Osteoblast (primary cell): ENCODE measurements at regions not wholly inside any gene's neighbourhood (a gene's known extent, or its start where the extent isn't known, plus 50 kb on each side); places are given as distances from the start of the nearest gene placed in this dataset.

ENCODE experiments used
- DNase-seq: peaks from one replicate; pipeline ENCODE4 v3.0.0; 2011; ENCODE audit warnings: low spot score, mixed read lengths; ENCODE audit not compliant: insufficient read length; ENCODE audit errors: missing footprints
- H2AFZ ChIP-seq: 2 replicates; pipeline ENCODE4 v1.6.0; 2011; ENCODE audit warnings: mild to moderate bottlenecking, low read length
- H3K27ac ChIP-seq: 2 replicates; pipeline ENCODE4 v1.5.1; 2011; ENCODE audit warnings: mild to moderate bottlenecking, low read depth, low read length, moderate library complexity
- H3K27me3 ChIP-seq: 2 replicates; pipeline ENCODE4 v1.6.0; 2012; ENCODE audit warnings: mild to moderate bottlenecking, control low read depth, inconsistent platforms, low read length, moderate library complexity; ENCODE audit not compliant: insufficient read depth
- H3K36me3 ChIP-seq: 2 replicates; pipeline ENCODE4 v1.5.1; 2011; ENCODE audit warnings: mild to moderate bottlenecking, low read length, control low read depth, moderate library complexity; ENCODE audit not compliant: insufficient read depth
- H3K4me1 ChIP-seq: 2 replicates; pipeline ENCODE4 v1.5.1; 2011; ENCODE audit warnings: mild to moderate bottlenecking, low read length, control low read depth, moderate library complexity; ENCODE audit not compliant: insufficient read depth
- H3K4me2 ChIP-seq: 2 replicates; pipeline ENCODE4 v1.6.0; 2011; ENCODE audit warnings: mild to moderate bottlenecking, low read length; ENCODE audit not compliant: insufficient read depth
- H3K4me3 ChIP-seq: fragments of 200-600 bp; sonication (generic); 3 replicates; pipeline ENCODE4 v1.5.1; 2012; ENCODE audit warnings: mild to moderate bottlenecking, low read length, inconsistent platforms; ENCODE audit not compliant: insufficient read depth
- H3K79me2 ChIP-seq: 2 replicates; pipeline ENCODE4 v1.6.0; 2012; ENCODE audit warnings: mild to moderate bottlenecking, low read length, control low read depth, inconsistent platforms; ENCODE audit not compliant: insufficient read depth
- H3K9me3 ChIP-seq: 2 replicates; pipeline ENCODE4 v1.5.1; 2011; ENCODE audit warnings: low read depth, low read length, control low read depth
- H4K20me1 ChIP-seq: 2 replicates; pipeline ENCODE4 v1.6.0; 2012; ENCODE audit warnings: mild to moderate bottlenecking, low read length, control low read depth; ENCODE audit not compliant: insufficient read depth
- CTCF ChIP-seq: IDR thresholded peaks from 2 replicates; pipeline ENCODE4 v1.5.1; 2011; ENCODE audit warnings: mild to moderate bottlenecking, low read depth, low read length, moderate library complexity; ENCODE audit errors: extremely low read depth

GRCh38 chr11:115761817-115762216, 257.6 kb upstream of the CADM1 start:
- Histone ChIP-seq H3K27ac (no peak overlapping the region), H2AFZ (no peak overlapping the region), H3K79me2 (no peaks in the 10 kb centered on the region), H3K4me2 (no peak overlapping the region), H3K9me3 (no peaks in the 10 kb centered on the region), H3K4me3 (no peak overlapping the region), H3K27me3 (peaks cover 4% of the 10 kb centered on the region), H3K4me1 (no peaks in the 10 kb centered on the region), H4K20me1 (no peaks in the 10 kb centered on the region), H3K36me3 (no peaks in the 10 kb centered on the region)
- no peak for DNase-seq
- TF ChIP-seq CTCF = no peak

GRCh38 chr11:115761348-115761747, 257.1 kb upstream of the CADM1 start:
- H3K27me3 ChIP-seq = peaks cover 4% of the 10 kb centered on the region
- H3K4me2 ChIP-seq = no peak overlapping the region
- H3K9me3 ChIP-seq = no peaks in the 10 kb centered on the region
- no peak overlapping the region for H3K4me3 ChIP-seq
- H4K20me1 ChIP-seq = no peaks in the 10 kb centered on the region
- H3K36me3 ChIP-seq = no peaks in the 10 kb centered on the region
- H3K4me1 ChIP-seq = no peaks in the 10 kb centered on the region
- no peak overlapping the region for H3K27ac ChIP-seq
- no peak for TF ChIP-seq CTCF
- no peaks in the 10 kb centered on the region for H3K79me2 ChIP-seq
- no peak overlapping the region for H2AFZ ChIP-seq
- no peak for DNase-seq

GRCh38 chr11:115760461-115761320, 256.5 kb upstream of the CADM1 start:
- no peak overlapping the region for H2AFZ ChIP-seq

More at GRCh38 chr11:115760461-115761320, 256.5 kb upstream of the CADM1 start:
- H3K4me2 ChIP-seq = no peak overlapping the region
- no peaks in the 10 kb centered on the region for H3K9me3 ChIP-seq
- H3K4me3 ChIP-seq = no peak overlapping the region
- TF ChIP-seq CTCF = no peak
- no peaks in the 10 kb centered on the region for H3K4me1 ChIP-seq
- H3K27me3 ChIP-seq = peaks cover 4% of the 10 kb centered on the region
- no peak overlapping the region for H3K27ac ChIP-seq
- H3K79me2 ChIP-seq = no peaks in the 10 kb centered on the region
- H3K36me3 ChIP-seq = no peaks in the 10 kb centered on the region
- no peaks in the 10 kb centered on the region for H4K20me1 ChIP-seq
- DNase-seq = peak; percentile 72
